ENCODE measurements at regions not wholly inside any gene's neighbourhood (a gene's known extent, or its start where the extent isn't known, plus 50 kb on each side); places are given as distances from the start of the nearest gene placed in this dataset.

GRCh38 chr10:6647811-6648526, 67.9 kb upstream of the PRKCQ start:
- CTCF ChIA-PET (ENCODE audit: low intra/inter-chr PET ratio, low total read pairs): interaction anchor here (1.1 to 1.5 kb wide), 2 partner anchors 202 to 231 kb away, joined by 3 to 6 read pairs; no protein-coding TSS in a partner anchor
- in situ Hi-C loops (cut with HindIII; ENCODE audit: extremely low pct_ligation_motif_present, low pct_unique_long_range_greater_than_20kb) (no loop called here), intact Hi-C loops (cut with micrococcal nuclease; ENCODE audit: unreplicated experiment) (loop anchor here (1.0 to 5.0 kb wide), 2 partner anchors 68 to 201 kb away; partner anchors contain the start of gene PRKCQ)
- no peaks in the 10 kb centered on the region for H3K79me2 ChIP-seq (ENCODE audit: insufficient read depth, low read length)
- H3K4me3 ChIP-seq (replicated peaks in 1 of 3; ENCODE audit: insufficient read depth in 1 of 3, low read depth in 2 of 3, low read length in 3 of 3): no peak overlapping the region
- WGBS (ENCODE audit: low lambda C conversion rate): 67% methylated on average over 7 of the region's 13 CpGs
- H3K27ac ChIP-seq (ENCODE audit: extremely low read length, insufficient read depth, low read length): no peak overlapping the region
- no peak overlapping the region for H3K9ac ChIP-seq (ENCODE audit: insufficient read depth, low read depth, low read length)
- no peaks in the 10 kb centered on the region for H3K36me3 ChIP-seq (replicated peaks in 1 of 2; ENCODE audit: control insufficient read depth in 1 of 2, insufficient read depth in 2 of 2, low read length in 2 of 2)
- no peak overlapping the region for H3K4me2 ChIP-seq (ENCODE audit: low read depth, low read length)
- H3K4me1 ChIP-seq (ENCODE audit: insufficient read depth, low read length): no peaks in the 10 kb centered on the region
- no peaks in the 10 kb centered on the region for H4K20me1 ChIP-seq (ENCODE audit: insufficient read depth, low read length)
- H3K9me3 ChIP-seq (ENCODE audit: low read length): no peaks in the 10 kb centered on the region
- BruUV-seq (replicated peaks): no TSS peak
- POLR2A ChIA-PET: no interaction called here
- peaks cover 0 to 4% of the 10 kb centered on the region in 2 experiments; a peak in 3 of 5 replicates for H3K27me3 ChIP-seq (ENCODE audit: control insufficient read depth in 1 of 2, insufficient read depth in 2 of 2, low read length in 2 of 2)
- peak; percentile 98 for ATAC-seq
- no peak overlapping the region for H2AFZ ChIP-seq (ENCODE audit: low read length)
- DNase-seq (ENCODE audit: low spot score): peak; percentile 36
- FAIRE-seq: peak; percentile 68
- peak; percentile 57 for TF ChIP-seq STAG1 (CRISPR knock-in tag; IDR thresholded peaks at IDR 0.05)
- no peak for TF ChIP-seq ZNF644 (CRISPR knock-in tag; IDR thresholded peaks at IDR 0.05; ENCODE audit: low read depth)
- no peak for TF ChIP-seq TOPORS (CRISPR knock-in tag; IDR thresholded peaks at IDR 0.05)
- no peak for TF ChIP-seq ZNF572 (CRISPR knock-in tag; IDR thresholded peaks at IDR 0.05)
- no peak for TF ChIP-seq RAD51 (IDR thresholded peaks at IDR 0.05; ENCODE audit: borderline replicate concordance)
- peak; percentile 68 for TF ChIP-seq CTCF (CRISPR knock-in tag; IDR thresholded peaks at IDR 0.05)

GRCh38 chr10:6643962-6644361, 63.9 kb upstream of the PRKCQ start:
- ATAC-seq: no peak
- no TSS peak for BruUV-seq (replicated peaks)
- Histone ChIP-seq H3K4me3 (replicated peaks in 1 of 3; ENCODE audit: insufficient read depth in 1 of 3, low read depth in 2 of 3, low read length in 3 of 3) (no peak overlapping the region), H4K20me1 (ENCODE audit: insufficient read depth, low read length) (no peaks in the 10 kb centered on the region), H3K36me3 (replicated peaks in 1 of 2; ENCODE audit: control insufficient read depth in 1 of 2, insufficient read depth in 2 of 2, low read length in 2 of 2) (no peaks in the 10 kb centered on the region), H3K4me1 (ENCODE audit: insufficient read depth, low read length) (no peaks in the 10 kb centered on the region), H3K9me3 (ENCODE audit: low read length) (no peaks in the 10 kb centered on the region), H3K27me3 (ENCODE audit: control insufficient read depth in 1 of 2, insufficient read depth in 2 of 2, low read length in 2 of 2) (peaks cover 0 to 4% of the 10 kb centered on the region in 2 experiments; a peak in 2 of 5 replicates), H3K79me2 (ENCODE audit: insufficient read depth, low read length) (no peaks in the 10 kb centered on the region), H3K4me2 (ENCODE audit: low read depth, low read length) (no peak overlapping the region), H3K27ac (ENCODE audit: extremely low read length, insufficient read depth, low read length) (no peak overlapping the region), H2AFZ (ENCODE audit: low read length) (no peak overlapping the region), H3K9ac (ENCODE audit: insufficient read depth, low read depth, low read length) (no peak overlapping the region)
- in situ Hi-C loops (cut with HindIII; ENCODE audit: extremely low pct_ligation_motif_present, low pct_unique_long_range_greater_than_20kb) (no loop called here), intact Hi-C loops (cut with micrococcal nuclease; ENCODE audit: unreplicated experiment) (no loop called here)
- ChIA-PET POLR2A (no interaction called here), CTCF (ENCODE audit: low intra/inter-chr PET ratio, low total read pairs) (no interaction called here)
- WGBS (ENCODE audit: low lambda C conversion rate): 31% methylated on average over 3 of the region's 3 CpGs
- DNase-seq (ENCODE audit: low spot score): no peak
- no peak for FAIRE-seq
- TF ChIP-seq MTA3 (CRISPR knock-in tag; IDR thresholded peaks at IDR 0.05) (no peak), ZSCAN12 (CRISPR knock-in tag; IDR thresholded peaks at IDR 0.05) (no peak), MAFK (conservative IDR thresholded peaks at IDR 0.05 in 1 of 2, IDR thresholded peaks at IDR 0.05 in 1 of 2; ENCODE audit: low read length in 2 of 2) (no peak), MED8 (CRISPR knock-in tag; IDR thresholded peaks at IDR 0.05; ENCODE audit: insufficient replicate concordance) (no peak), CSRNP1 (CRISPR knock-in tag; IDR thresholded peaks at IDR 0.05) (no peak), DMTF1 (CRISPR knock-in tag; IDR thresholded peaks at IDR 0.05) (no peak), ZNF737 (CRISPR knock-in tag; IDR thresholded peaks at IDR 0.05; ENCODE audit: borderline replicate concordance) (no peak), RFXANK (CRISPR knock-in tag; IDR thresholded peaks at IDR 0.05) (no peak)
